Osteoblast (primary cell): ENCODE measurements at regions not wholly inside any gene's neighbourhood (a gene's known extent, or its start where the extent isn't known, plus 50 kb on each side); places are given as distances from the start of the nearest gene placed in this dataset.

Experiments
- DNase-seq: peaks from one replicate; pipeline ENCODE4 v3.0.0; 2011; ENCODE audit warnings: low spot score, mixed read lengths; ENCODE audit not compliant: insufficient read length; ENCODE audit errors: missing footprints
- H2AFZ ChIP-seq: 2 replicates; pipeline ENCODE4 v1.6.0; 2011; ENCODE audit warnings: mild to moderate bottlenecking, low read length
- H3K27ac ChIP-seq: 2 replicates; pipeline ENCODE4 v1.5.1; 2011; ENCODE audit warnings: mild to moderate bottlenecking, low read depth, low read length, moderate library complexity
- H3K27me3 ChIP-seq: 2 replicates; pipeline ENCODE4 v1.6.0; 2012; ENCODE audit warnings: mild to moderate bottlenecking, control low read depth, inconsistent platforms, low read length, moderate library complexity; ENCODE audit not compliant: insufficient read depth
- H3K36me3 ChIP-seq: 2 replicates; pipeline ENCODE4 v1.5.1; 2011; ENCODE audit warnings: mild to moderate bottlenecking, low read length, control low read depth, moderate library complexity; ENCODE audit not compliant: insufficient read depth
- H3K4me1 ChIP-seq: 2 replicates; pipeline ENCODE4 v1.5.1; 2011; ENCODE audit warnings: mild to moderate bottlenecking, low read length, control low read depth, moderate library complexity; ENCODE audit not compliant: insufficient read depth
- H3K4me2 ChIP-seq: 2 replicates; pipeline ENCODE4 v1.6.0; 2011; ENCODE audit warnings: mild to moderate bottlenecking, low read length; ENCODE audit not compliant: insufficient read depth
- H3K4me3 ChIP-seq: fragments of 200-600 bp; sonication (generic); 3 replicates; pipeline ENCODE4 v1.5.1; 2012; ENCODE audit warnings: mild to moderate bottlenecking, low read length, inconsistent platforms; ENCODE audit not compliant: insufficient read depth
- H3K79me2 ChIP-seq: 2 replicates; pipeline ENCODE4 v1.6.0; 2012; ENCODE audit warnings: mild to moderate bottlenecking, low read length, control low read depth, inconsistent platforms; ENCODE audit not compliant: insufficient read depth
- H3K9me3 ChIP-seq: 2 replicates; pipeline ENCODE4 v1.5.1; 2011; ENCODE audit warnings: low read depth, low read length, control low read depth
- H4K20me1 ChIP-seq: 2 replicates; pipeline ENCODE4 v1.6.0; 2012; ENCODE audit warnings: mild to moderate bottlenecking, low read length, control low read depth; ENCODE audit not compliant: insufficient read depth
- TF ChIP-seq, protein P1 (sequence below): IDR thresholded peaks from 2 replicates; pipeline ENCODE4 v1.5.1; 2011; ENCODE audit warnings: mild to moderate bottlenecking, low read depth, low read length, moderate library complexity; ENCODE audit errors: extremely low read depth

DNA sequence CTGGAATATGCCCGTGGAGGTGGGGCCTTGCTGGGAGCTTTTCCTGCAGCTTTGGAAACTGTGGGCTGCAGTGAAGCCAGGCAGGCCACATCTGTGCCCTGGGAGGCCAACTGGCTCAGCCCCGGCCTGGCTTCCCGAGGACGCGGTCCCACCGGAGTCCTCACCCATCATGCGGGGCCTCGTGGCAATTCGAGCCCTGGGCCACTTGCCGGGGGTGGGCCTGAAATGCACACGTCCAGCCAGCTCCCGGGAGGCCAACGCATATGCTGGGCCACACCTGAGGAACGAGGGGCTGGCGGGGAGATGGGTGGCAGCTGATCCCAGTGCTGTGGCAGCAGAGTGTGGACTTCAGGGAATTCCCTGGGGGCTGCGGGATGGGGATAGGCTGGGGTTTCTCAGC is 172.4 kb upstream of the GSE1 start:
- Histone ChIP-seq H3K79me2 (no peaks in the 10 kb centered on the region), H3K27ac (no peak overlapping the region), H3K9me3 (no peaks in the 10 kb centered on the region), H3K36me3 (no peaks in the 10 kb centered on the region), H2AFZ (no peak overlapping the region), H3K27me3 (no peaks in the 10 kb centered on the region), H3K4me2 (no peak overlapping the region), H3K4me1 (peaks cover 13% of the 10 kb centered on the region), H4K20me1 (peaks cover 29% of the 10 kb centered on the region), H3K4me3 (no peak overlapping the region)
- no peak for DNase-seq
- TF ChIP-seq, protein P1, sequence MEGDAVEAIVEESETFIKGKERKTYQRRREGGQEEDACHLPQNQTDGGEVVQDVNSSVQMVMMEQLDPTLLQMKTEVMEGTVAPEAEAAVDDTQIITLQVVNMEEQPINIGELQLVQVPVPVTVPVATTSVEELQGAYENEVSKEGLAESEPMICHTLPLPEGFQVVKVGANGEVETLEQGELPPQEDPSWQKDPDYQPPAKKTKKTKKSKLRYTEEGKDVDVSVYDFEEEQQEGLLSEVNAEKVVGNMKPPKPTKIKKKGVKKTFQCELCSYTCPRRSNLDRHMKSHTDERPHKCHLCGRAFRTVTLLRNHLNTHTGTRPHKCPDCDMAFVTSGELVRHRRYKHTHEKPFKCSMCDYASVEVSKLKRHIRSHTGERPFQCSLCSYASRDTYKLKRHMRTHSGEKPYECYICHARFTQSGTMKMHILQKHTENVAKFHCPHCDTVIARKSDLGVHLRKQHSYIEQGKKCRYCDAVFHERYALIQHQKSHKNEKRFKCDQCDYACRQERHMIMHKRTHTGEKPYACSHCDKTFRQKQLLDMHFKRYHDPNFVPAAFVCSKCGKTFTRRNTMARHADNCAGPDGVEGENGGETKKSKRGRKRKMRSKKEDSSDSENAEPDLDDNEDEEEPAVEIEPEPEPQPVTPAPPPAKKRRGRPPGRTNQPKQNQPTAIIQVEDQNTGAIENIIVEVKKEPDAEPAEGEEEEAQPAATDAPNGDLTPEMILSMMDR, result no peak

DNA sequence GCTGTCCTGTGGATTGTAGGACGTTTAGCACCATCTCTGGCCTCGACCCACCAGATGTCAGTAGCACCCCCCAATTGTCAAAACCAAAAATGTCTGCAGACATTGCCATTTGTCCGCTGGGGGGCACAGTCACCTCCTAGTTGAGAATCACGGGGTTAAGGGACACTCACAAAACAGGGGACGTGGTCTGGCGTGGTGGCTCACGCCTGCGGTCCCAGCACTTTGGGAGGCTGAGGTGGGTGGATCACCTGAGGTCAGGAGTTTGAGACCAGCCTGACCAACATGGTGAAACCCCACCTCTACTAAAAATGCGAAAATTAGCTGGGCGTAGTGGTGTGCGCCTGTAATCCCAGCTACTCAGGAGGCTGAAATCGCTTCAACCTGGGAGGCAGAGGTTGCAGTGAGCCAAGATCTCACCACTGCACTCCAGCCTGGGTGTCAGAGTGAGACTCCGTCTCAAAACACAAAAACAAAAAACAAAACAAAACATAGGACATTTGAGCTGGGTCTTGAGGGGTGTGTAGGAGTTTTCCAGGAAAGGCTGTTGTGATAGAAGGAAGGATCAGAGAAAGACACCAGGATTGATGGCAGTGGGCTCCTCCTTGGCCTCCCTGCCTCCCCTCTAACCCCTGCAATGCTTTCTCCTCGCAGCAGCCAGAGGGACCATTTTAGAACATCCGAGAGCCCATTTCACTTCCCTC is 171.8 kb upstream of the GSE1 start:
- Histone ChIP-seq H2AFZ (no peak overlapping the region), H3K36me3 (no peaks in the 10 kb centered on the region), H3K27ac (no peak overlapping the region), H3K4me1 (peaks cover 9% of the 10 kb centered on the region), H3K4me3 (no peak overlapping the region), H3K79me2 (no peaks in the 10 kb centered on the region), H3K9me3 (no peaks in the 10 kb centered on the region), H4K20me1 (peaks cover 34% of the 10 kb centered on the region), H3K27me3 (no peaks in the 10 kb centered on the region), H3K4me2 (no peak overlapping the region)
- DNase-seq, result no peak
- TF ChIP-seq, protein P1, result no peak

DNA sequence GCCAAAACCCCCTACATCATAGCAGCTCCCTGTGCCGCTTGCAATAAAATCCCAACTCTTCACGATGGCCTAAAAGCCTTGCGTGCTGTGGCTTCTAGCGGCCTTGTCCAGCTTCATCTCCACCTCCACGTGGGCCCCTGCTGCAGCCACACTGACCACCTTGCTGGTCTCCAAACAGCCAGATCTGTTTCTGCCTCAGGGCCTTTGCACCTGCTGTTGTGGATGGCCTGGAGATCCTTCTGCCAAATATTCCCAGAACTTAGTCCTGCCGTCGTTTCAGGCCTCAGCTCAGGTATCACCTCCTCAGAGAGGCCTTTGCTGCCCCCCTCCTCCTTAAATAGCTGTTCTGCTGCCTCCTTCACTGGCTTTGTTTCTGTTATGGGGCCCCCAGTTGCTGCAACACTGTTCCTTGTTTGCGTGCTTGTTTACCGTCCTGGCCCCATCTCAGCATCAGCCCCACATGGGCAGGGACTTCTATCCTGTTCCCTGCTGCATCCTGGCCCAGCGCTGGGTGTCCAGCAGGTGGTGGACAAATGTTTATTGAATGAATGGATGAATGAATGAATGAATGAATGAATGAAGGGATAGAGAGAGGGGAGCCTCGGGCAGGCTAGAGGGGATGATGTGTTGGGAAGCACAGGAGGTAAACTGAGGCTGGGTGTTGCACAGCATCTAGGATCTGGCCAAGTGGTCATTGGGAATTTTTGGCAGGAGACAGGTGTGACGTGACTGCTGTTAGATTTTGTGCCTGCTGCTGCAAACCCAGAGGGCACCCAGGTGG is 171.0 kb upstream of the GSE1 start:
- Histone ChIP-seq H2AFZ (no peak overlapping the region), H3K4me1 (peaks cover 1% of the 10 kb centered on the region), H3K79me2 (no peaks in the 10 kb centered on the region), H3K27ac (no peak overlapping the region), H3K4me3 (no peak overlapping the region), H4K20me1 (peaks cover 37% of the 10 kb centered on the region), H3K9me3 (no peaks in the 10 kb centered on the region), H3K4me2 (no peak overlapping the region), H3K36me3 (no peaks in the 10 kb centered on the region), H3K27me3 (no peaks in the 10 kb centered on the region)
- TF ChIP-seq, protein P1, result no peak
- DNase-seq, result no peak

DNA sequence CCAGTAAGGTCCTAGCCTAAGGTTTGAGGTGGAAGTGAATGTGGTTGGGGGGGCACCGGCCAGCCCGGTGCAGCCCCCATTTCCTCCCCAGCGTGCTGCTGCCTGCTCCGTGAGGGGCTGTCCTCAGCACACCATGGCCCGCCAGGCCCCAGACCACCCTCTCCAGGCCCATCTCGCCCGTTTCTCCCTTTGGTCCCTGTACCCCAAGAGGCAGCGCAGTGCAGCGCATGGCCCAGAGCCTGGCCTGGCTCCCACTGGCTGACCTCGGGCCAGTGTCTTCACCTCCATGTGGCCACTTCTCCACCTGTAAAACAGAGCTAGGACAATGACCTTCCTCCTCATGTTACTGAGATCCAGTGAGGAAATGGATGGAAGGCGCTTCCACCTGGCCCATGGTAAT is 170.0 kb upstream of the GSE1 start:
- H3K9me3 ChIP-seq, result no peaks in the 10 kb centered on the region
- H3K27ac ChIP-seq, result no peak overlapping the region
- DNase-seq, result no peak
- no peak overlapping the region for H3K4me2 ChIP-seq
- H4K20me1 ChIP-seq, result peaks cover 37% of the 10 kb centered on the region
- TF ChIP-seq, protein P1, result no peak
- no peaks in the 10 kb centered on the region for H3K27me3 ChIP-seq
- no peak overlapping the region for H3K4me3 ChIP-seq
- no peak overlapping the region for H2AFZ ChIP-seq
- no peaks in the 10 kb centered on the region for H3K4me1 ChIP-seq
- H3K79me2 ChIP-seq, result no peaks in the 10 kb centered on the region
- no peaks in the 10 kb centered on the region for H3K36me3 ChIP-seq
